GM20000 (cell line): ENCODE measurements at regions not wholly inside any gene's neighbourhood (a gene's known extent, or its start where the extent isn't known, plus 50 kb on each side); places are given as distances from the start of the nearest gene placed in this dataset.

Experiments used
- DNase-seq: peaks from one replicate; pipeline ENCODE4 v3.0.0; 2012; ENCODE audit warnings: low spot score
- CTCF ChIP-seq: IDR thresholded peaks from 2 replicates; pipeline ENCODE4 v1.5.1; 2012; ENCODE audit warnings: mild to moderate bottlenecking, control low read depth; ENCODE audit errors: extremely low read depth, missing control alignments

GRCh38 chr4:187770345-187770744 lies 225.2 kb upstream of the ZFP42 start:
- no peak for TF ChIP-seq CTCF
- DNase-seq: no peak

DNA sequence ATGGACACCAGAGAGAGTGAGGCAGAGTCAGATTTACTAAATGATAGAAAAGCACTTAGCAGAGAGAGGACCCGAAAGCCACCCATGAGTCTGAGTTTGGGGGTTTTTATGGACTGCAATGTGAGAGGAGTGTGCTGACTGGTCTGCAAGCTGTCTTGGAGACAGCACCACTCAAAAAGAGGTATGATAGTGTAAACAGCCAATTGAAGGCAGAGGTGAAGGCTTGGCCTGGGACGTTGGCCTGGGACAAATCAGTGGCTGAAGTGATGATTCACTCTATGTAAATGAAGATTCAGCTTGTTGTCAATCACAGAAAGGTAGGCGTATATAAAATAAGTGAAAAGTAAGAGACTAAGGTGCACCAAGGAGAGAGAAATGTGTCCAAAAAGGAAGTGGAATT lies 217.6 kb upstream of the ZFP42 start:
- no peak for TF ChIP-seq CTCF
- DNase-seq: no peak

GRCh38 chr4:187780070-187780469 lies 215.5 kb upstream of the ZFP42 start:
- no peak for DNase-seq
- no peak for TF ChIP-seq CTCF

GRCh38 chr4:187782286-187782824 lies 213.2 kb upstream of the ZFP42 start:
- no peak for DNase-seq
- TF ChIP-seq CTCF: no peak

- DNase-seq: no peak
Observed at GRCh38 chr4:187786190-187786589, 209.4 kb upstream of the ZFP42 start.

DNA sequence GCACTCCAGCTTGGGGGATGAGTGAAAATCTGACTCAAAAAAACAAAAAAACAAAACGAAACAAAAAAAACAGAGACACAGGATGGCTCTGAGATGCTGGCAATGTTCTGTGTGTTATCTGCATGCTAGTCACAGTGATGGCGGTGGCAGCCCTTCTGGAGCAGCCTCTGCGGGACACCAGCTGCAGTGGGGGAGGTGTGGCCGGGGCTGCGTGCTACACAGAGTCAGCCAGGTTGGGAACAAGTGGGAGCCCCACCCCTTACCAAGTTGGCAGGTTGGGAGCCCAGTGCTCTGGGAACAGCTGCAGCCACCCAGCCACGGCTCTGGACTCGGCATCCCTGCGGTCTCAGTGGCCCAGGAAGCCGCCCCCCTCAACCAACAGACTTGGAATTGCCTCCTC lies 206.5 kb upstream of the ZFP42 start:
- TF ChIP-seq CTCF: no peak
- no peak for DNase-seq

More at GRCh38 chr4:187786190-187786589, 209.4 kb upstream of the ZFP42 start:
- no peak for TF ChIP-seq CTCF

GRCh38 chr4:187795737-187796136 lies 199.8 kb upstream of the ZFP42 start:
- no peak for DNase-seq
- TF ChIP-seq CTCF: no peak
